T-helper 1 cell (primary cell): ENCODE measurements at regions not wholly inside any gene's neighbourhood (a gene's known extent, or its start where the extent isn't known, plus 50 kb on each side); places are given as distances from the start of the nearest gene placed in this dataset.
"Not testable (repeated sequence)": the region's sequence is repeated elsewhere in the genome, so short reads cannot be mapped to it uniquely, and the experiment has no call there.

Source experiments
- DNase-seq, 5 donors: peaks; one replicate each; pipeline ENCODE4 v3.0.0-alpha.2; 2012 to 2020

GRCh38 chr5:36531401-36531800 is 75.0 kb upstream of the SLC1A3 start:
- no peak for DNase-seq

GRCh38 chr5:36535378-36535777 is 71.0 kb upstream of the SLC1A3 start:
- no peak for DNase-seq

GRCh38 chr5:36535859-36536615 is 70.4 kb upstream of the SLC1A3 start:
- DNase-seq: no peak

GRCh38 chr5:36536616-36537005 is 69.8 kb upstream of the SLC1A3 start:
- no peak for DNase-seq

GRCh38 chr5:36537724-36538123 is 68.7 kb upstream of the SLC1A3 start:
- DNase-seq: no peak

- DNase-seq: no peak
These were observed 53.6 kb upstream of the SLC1A3 start for GRCh38 chr5:36552651-36553393.

GRCh38 chr5:36555035-36555434 is 51.4 kb upstream of the SLC1A3 start:
- DNase-seq: not testable (repeated sequence)
